Skeletal muscle tissue (tissue), 3 donors: ENCODE measurements at regions not wholly inside any gene's neighbourhood (a gene's known extent, or its start where the extent isn't known, plus 50 kb on each side); places are given as distances from the start of the nearest gene placed in this dataset.

Experiments
- H3K27ac ChIP-seq: one replicate; pipeline ENCODE4 v1.7.0; 2013; ENCODE audit warnings: mild to moderate bottlenecking, low read depth, low read length, inconsistent platforms
- H3K27me3 ChIP-seq, 3 donors: one replicate each; pipeline ENCODE4 v1.7.0; 2013; ENCODE audit warnings: low read length in 3 of 3; ENCODE audit not compliant: control insufficient read depth in 3 of 3, insufficient read depth in 3 of 3
- H3K36me3 ChIP-seq, 3 donors: one replicate each; pipeline ENCODE4 v1.7.0; 2013; ENCODE audit warnings: low read length in 3 of 3; ENCODE audit not compliant: control insufficient read depth in 3 of 3, insufficient read depth in 3 of 3
- H3K4me1 ChIP-seq, 3 donors: one replicate each; pipeline ENCODE4 v1.7.0; 2013; ENCODE audit warnings: low read length in 3 of 3, mild to moderate bottlenecking in 3 of 3; ENCODE audit not compliant: control insufficient read depth in 3 of 3, insufficient read depth in 3 of 3
- H3K4me3 ChIP-seq, 3 donors: one replicate each; pipeline ENCODE4 v1.7.0; 2013; ENCODE audit warnings: low read length in 3 of 3
- H3K9ac ChIP-seq, 3 donors: one replicate each; pipeline ENCODE4 v1.7.0; 2013; ENCODE audit warnings: low read length in 3 of 3, mild to moderate bottlenecking in 3 of 3, moderate library complexity in 2 of 3, low read depth in 1 of 3
- H3K9me3 ChIP-seq, 3 donors: one replicate each; pipeline ENCODE4 v1.7.0; 2013; ENCODE audit warnings: low read length in 3 of 3; ENCODE audit not compliant: control insufficient read depth in 3 of 3
- donor health status: Osteomylitis.

- no peak overlapping the region for H3K4me3 ChIP-seq
- H3K9ac ChIP-seq, result no peak overlapping the region
- no peaks in the 10 kb centered on the region for H3K36me3 ChIP-seq
- H3K27ac ChIP-seq, result no peak overlapping the region
- no peaks in the 10 kb centered on the region for H3K27me3 ChIP-seq
- no peaks in the 10 kb centered on the region for H3K4me1 ChIP-seq
- H3K9me3 ChIP-seq, result peaks cover 0 to 2% (median 0%) of the 10 kb centered on the region in 3 donors
Observed at GRCh38 chr5:116892993-116893392, 318.4 kb upstream of the SEMA6A start.

DNA sequence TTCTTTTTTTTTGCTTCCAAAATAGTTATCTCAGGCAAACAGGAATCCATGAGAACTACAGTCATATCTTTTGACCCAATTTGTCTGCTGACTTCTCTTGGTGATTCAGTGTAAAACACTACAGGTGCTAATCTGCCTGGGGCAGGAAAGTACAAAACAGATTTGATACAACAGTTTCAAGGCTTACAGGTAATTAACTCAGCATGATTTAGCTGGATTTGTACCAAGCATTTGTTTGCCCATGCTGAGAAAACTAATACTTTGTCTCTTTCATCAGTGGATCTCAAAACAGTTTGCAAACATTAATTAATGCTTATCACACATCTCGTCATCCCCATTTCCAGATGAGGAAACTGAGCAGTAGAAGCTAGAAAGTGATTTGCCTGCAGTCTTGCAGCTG, 312.5 kb upstream of the SEMA6A start:
- no peak overlapping the region for H3K4me3 ChIP-seq
- no peaks in the 10 kb centered on the region for H3K36me3 ChIP-seq
- no peak overlapping the region for H3K9ac ChIP-seq
- peaks cover 0 to 3% (median 0%) of the 10 kb centered on the region in 3 donors for H3K9me3 ChIP-seq
- H3K27ac ChIP-seq, result no peak overlapping the region
- no peaks in the 10 kb centered on the region for H3K27me3 ChIP-seq
- no peaks in the 10 kb centered on the region for H3K4me1 ChIP-seq

- no peak overlapping the region for H3K9ac ChIP-seq
- no peaks in the 10 kb centered on the region for H3K36me3 ChIP-seq
- no peaks in the 10 kb centered on the region for H3K4me1 ChIP-seq
- H3K9me3 ChIP-seq, result peaks cover 0 to 3% (median 0%) of the 10 kb centered on the region in 3 donors
- no peak overlapping the region for H3K4me3 ChIP-seq
- no peaks in the 10 kb centered on the region for H3K27me3 ChIP-seq
- no peak overlapping the region for H3K27ac ChIP-seq
Observed at GRCh38 chr5:116885825-116886224, 311.2 kb upstream of the SEMA6A start.

- Histone ChIP-seq H3K27me3 (no peaks in the 10 kb centered on the region), H3K4me3 (no peak overlapping the region), H3K36me3 (no peaks in the 10 kb centered on the region), H3K9me3 (peaks cover 0 to 3% (median 0%) of the 10 kb centered on the region in 3 donors), H3K4me1 (no peaks in the 10 kb centered on the region), H3K9ac (no peak overlapping the region), H3K27ac (no peak overlapping the region)
Observed at GRCh38 chr5:116883875-116884274, 309.3 kb upstream of the SEMA6A start.

DNA sequence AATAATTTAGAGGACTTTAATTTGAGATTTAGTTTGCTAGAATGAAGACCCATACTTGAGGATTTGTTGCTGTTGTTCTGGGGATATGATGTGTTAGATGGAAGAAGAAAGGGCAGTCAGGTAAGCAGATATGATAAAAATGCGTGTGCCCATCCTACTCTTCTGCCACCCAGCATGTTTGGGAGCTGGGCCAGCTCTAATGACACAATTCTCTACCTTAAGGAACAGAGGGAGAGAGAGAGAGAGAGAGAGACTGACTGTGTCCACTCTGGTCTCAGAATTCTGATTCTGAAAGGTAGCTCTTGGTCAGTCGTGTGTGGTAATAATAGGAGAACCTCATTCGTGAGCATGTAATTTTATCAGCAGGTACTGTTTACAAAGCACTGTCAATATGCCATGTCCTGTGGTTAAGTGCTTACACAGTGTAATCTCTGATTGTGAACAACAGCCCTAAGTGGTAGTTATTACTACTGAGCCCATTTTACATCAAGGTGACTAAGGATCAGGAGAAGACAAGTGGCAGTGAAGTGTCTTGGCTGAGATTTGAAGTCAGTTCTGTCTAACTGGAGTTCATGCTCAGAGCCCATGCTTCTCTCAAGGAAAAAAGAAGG, 307.4 kb upstream of the SEMA6A start:
- no peak overlapping the region for H3K4me3 ChIP-seq
- no peaks in the 10 kb centered on the region for H3K4me1 ChIP-seq
- peaks cover 0 to 2% (median 0%) of the 10 kb centered on the region in 3 donors for H3K9me3 ChIP-seq
- H3K9ac ChIP-seq, result no peak overlapping the region
- H3K27ac ChIP-seq, result no peak overlapping the region
- H3K27me3 ChIP-seq, result no peaks in the 10 kb centered on the region
- H3K36me3 ChIP-seq, result no peaks in the 10 kb centered on the region

GRCh38 chr5:116880601-116881000, 306.0 kb upstream of the SEMA6A start:
- Histone ChIP-seq H3K9ac (no peak overlapping the region), H3K27ac (no peak overlapping the region), H3K36me3 (no peaks in the 10 kb centered on the region), H3K4me1 (no peaks in the 10 kb centered on the region), H3K27me3 (no peaks in the 10 kb centered on the region), H3K9me3 (peaks cover 0 to 2% (median 0%) of the 10 kb centered on the region in 3 donors), H3K4me3 (no peak overlapping the region)

- Histone ChIP-seq H3K27ac (no peak overlapping the region), H3K9me3 (no peaks in the 10 kb centered on the region), H3K36me3 (no peaks in the 10 kb centered on the region), H3K4me3 (no peak overlapping the region), H3K9ac (no peak overlapping the region), H3K27me3 (no peaks in the 10 kb centered on the region), H3K4me1 (no peaks in the 10 kb centered on the region)
Observed at GRCh38 chr5:116880150-116880549, 305.5 kb upstream of the SEMA6A start.

- no peak overlapping the region for H3K9ac ChIP-seq
- no peaks in the 10 kb centered on the region for H3K36me3 ChIP-seq
- H3K4me1 ChIP-seq, result no peaks in the 10 kb centered on the region
- H3K4me3 ChIP-seq, result no peak overlapping the region
- H3K27ac ChIP-seq, result no peak overlapping the region
- H3K27me3 ChIP-seq, result no peaks in the 10 kb centered on the region
- no peaks in the 10 kb centered on the region for H3K9me3 ChIP-seq
Observed at GRCh38 chr5:116876240-116876840, 301.7 kb upstream of the SEMA6A start.

- H3K36me3 ChIP-seq, result no peaks in the 10 kb centered on the region
- H3K9me3 ChIP-seq, result peaks cover 0 to 3% (median 0%) of the 10 kb centered on the region in 3 donors
- no peak overlapping the region for H3K9ac ChIP-seq
- no peaks in the 10 kb centered on the region for H3K4me1 ChIP-seq
- no peaks in the 10 kb centered on the region for H3K27me3 ChIP-seq
- no peak overlapping the region for H3K4me3 ChIP-seq
- H3K27ac ChIP-seq, result no peak overlapping the region
Observed at GRCh38 chr5:116872986-116873385, 298.4 kb upstream of the SEMA6A start.

DNA sequence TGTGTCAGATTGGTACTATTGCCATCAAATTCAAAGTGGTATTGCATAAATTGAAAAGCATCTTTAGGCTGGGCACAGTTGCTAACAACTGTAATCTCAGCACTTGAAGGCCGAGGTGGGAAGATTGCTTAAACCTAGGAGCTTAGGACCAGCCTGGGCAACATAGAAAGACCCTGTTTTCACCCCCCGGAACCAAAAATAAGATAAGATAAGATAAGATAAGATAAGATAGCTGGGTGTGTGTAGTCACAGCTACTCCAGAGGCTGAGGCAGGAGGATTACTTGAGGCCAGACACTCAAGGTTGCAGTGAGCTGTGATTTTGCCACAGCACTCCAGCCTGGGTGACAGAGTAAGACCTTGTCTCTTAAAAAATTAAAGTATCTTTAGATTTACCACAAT, 297.9 kb upstream of the SEMA6A start:
- H3K9me3 ChIP-seq, result peaks cover 0 to 3% (median 0%) of the 10 kb centered on the region in 3 donors
- no peaks in the 10 kb centered on the region for H3K27me3 ChIP-seq
- H3K4me1 ChIP-seq, result no peaks in the 10 kb centered on the region
- H3K4me3 ChIP-seq, result no peak overlapping the region
- no peak overlapping the region for H3K27ac ChIP-seq
- H3K36me3 ChIP-seq, result no peaks in the 10 kb centered on the region
- H3K9ac ChIP-seq, result no peak overlapping the region
